Pancreas (tissue), 10 donors: ENCODE measurements at regions not wholly inside any gene's neighbourhood (a gene's known extent, or its start where the extent isn't known, plus 50 kb on each side); places are given as distances from the start of the nearest gene placed in this dataset.

Source experiments
- ATAC-seq, 4 donors: fragments of 200-7000 bp; cut with Tn5 transposase; one replicate each; pipeline versions ENCODE4 v1.8.0 to v1.9.1; 2020; ENCODE audit warnings: mild to moderate bottlenecking in 4 of 4, moderate library complexity in 4 of 4
- DNase-seq, 6 donors: peaks; one replicate each; pipeline ENCODE4 v3.0.0-alpha.2; 2020
- FAIRE-seq: peaks from 2 replicates; lab custom pipeline; 2012; peaks lifted over from hg19 to GRCh38; lab: Jason Lieb, UNC
- H3K27ac ChIP-seq, 4 donors: fragments of 200-600 bp; sonication (generic); 1 replicate in 3 of 4; 2 replicates in 1 of 4; pipeline versions ENCODE4 v1.5.0 to v1.8.0; 2020
- H3K27me3 ChIP-seq, 4 donors: fragments of 200-600 bp; one replicate each; pipeline ENCODE4 v1.8.0; 2021
- H3K36me3 ChIP-seq, 3 donors: fragments of 200-600 bp; sonication (generic) in 1 of 3; one replicate each; pipeline versions ENCODE4 v1.5.0 to v1.8.0; 2020 to 2021
- H3K4me1 ChIP-seq, 3 donors: fragments of 200-600 bp; one replicate each; pipeline ENCODE4 v1.8.0; 2021
- H3K4me3 ChIP-seq, 4 donors: fragments of 200-600 bp; sonication (generic) in 2 of 4; one replicate each; pipeline versions ENCODE4 v1.5.0 to v1.8.0; 2020 to 2021
- H3K9me3 ChIP-seq, 4 donors: fragments of 200-600 bp; one replicate each; pipeline ENCODE4 v1.8.0; 2021
- WGBS, 2 donors: extraction: QIAGEN DNeasy Blood & Tissue Kit; methylation state at CpG; one replicate each; pipeline ENCODE4 v1.1.7; 2013; 5-methylcytosine and 5-hydroxymethylcytosine counted together
- intact Hi-C, 3 donors: fragments of 100-400 bp; cut with DNase I; formaldehyde crosslinking; loops; one replicate each; pipeline versions ENCODE4 v1.11.1 to v1.14.2; 2022
- TF ChIP-seq, protein P1 (sequence below), 4 donors: fragments of 200-600 bp; sonication (generic) in 3 of 4; IDR thresholded peaks; one replicate each; pipeline versions ENCODE4 v1.5.0 to v1.8.0; 2021; ENCODE audit warnings: antibody characterized with exemption in 4 of 4
- donor health status: healthy with polysubstance abuse.
- donor health status: DM: no; HTN: no; CAD: no; lungs with moderate emphysema.
- donor health status: DM: no; HTN: no; CAD: no.
- donor health status: control.
- donor health status: control.
- donor health status: Bipolar disorder and iron deficiency.
- donor health status: DM: yes; HTN: yes; CAD: no.
- donor health status: DM: no; HTN: no; CAD: no.
- donor health status: DM: no; HTN: no; CAD: no.
- donor health status: DM: yes; HTN: yes; CAD: no.

DNA sequence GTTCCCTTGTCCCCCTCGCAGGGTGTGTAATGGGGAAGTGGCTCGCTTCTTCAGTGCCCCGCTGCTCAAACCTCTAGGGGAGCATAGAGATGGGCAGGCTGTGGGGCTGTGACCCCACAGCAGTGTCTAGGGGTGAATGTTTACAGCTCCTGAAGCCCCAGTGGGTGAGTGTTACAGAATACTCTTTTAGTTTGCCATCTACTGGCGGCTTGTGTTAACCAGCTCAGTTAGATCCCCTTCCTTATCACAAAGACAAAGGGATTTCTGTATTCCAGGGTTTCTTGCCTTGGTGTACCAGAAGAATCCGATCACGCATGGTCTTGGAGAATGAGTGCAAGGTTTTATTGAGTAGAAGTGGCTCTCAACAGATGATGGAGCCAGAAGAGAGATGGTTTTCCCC, 108.1 kb upstream of the IQCM start:
- ATAC-seq = no peak
- no peaks in the 10 kb centered on the region for H3K36me3 ChIP-seq
- intact Hi-C loops = no loop called here
- H3K27me3 ChIP-seq = no peaks in the 10 kb centered on the region
- FAIRE-seq = no peak
- H3K4me1 ChIP-seq = no peaks in the 10 kb centered on the region
- H3K4me3 ChIP-seq = no peak overlapping the region
- H3K9me3 ChIP-seq = no peaks in the 10 kb centered on the region
- H3K27ac ChIP-seq = no peak overlapping the region
- DNase-seq = no peak
- WGBS, 2 donors = 70 to 82% methylated on average over 6 of the region's 6 CpGs
- TF ChIP-seq, protein P1, sequence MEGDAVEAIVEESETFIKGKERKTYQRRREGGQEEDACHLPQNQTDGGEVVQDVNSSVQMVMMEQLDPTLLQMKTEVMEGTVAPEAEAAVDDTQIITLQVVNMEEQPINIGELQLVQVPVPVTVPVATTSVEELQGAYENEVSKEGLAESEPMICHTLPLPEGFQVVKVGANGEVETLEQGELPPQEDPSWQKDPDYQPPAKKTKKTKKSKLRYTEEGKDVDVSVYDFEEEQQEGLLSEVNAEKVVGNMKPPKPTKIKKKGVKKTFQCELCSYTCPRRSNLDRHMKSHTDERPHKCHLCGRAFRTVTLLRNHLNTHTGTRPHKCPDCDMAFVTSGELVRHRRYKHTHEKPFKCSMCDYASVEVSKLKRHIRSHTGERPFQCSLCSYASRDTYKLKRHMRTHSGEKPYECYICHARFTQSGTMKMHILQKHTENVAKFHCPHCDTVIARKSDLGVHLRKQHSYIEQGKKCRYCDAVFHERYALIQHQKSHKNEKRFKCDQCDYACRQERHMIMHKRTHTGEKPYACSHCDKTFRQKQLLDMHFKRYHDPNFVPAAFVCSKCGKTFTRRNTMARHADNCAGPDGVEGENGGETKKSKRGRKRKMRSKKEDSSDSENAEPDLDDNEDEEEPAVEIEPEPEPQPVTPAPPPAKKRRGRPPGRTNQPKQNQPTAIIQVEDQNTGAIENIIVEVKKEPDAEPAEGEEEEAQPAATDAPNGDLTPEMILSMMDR (IDR thresholded peaks at IDR 0.05) = no peak

DNA sequence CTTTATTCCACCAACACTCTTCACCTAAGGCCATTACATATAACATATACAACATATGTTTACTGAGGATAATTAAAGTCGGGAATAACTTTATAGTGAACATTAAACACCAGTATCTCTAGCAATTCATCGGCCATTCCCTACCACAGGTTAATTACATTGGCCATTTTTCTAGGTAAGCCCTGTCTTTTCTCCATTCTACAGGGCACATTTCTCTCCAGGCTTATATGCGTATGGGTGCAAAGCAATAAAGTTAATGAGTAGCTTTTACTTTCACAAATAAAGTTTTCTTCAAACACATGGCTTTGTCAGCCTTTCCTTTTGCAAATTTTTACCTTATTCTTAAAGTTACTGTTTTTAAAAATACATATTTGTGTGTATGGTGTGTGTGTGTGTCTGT, 111.9 kb upstream of the IQCM start:
- Histone ChIP-seq H3K27ac (no peak overlapping the region), H3K9me3 (no peaks in the 10 kb centered on the region), H3K36me3 (no peaks in the 10 kb centered on the region), H3K4me1 (no peaks in the 10 kb centered on the region), H3K27me3 (no peaks in the 10 kb centered on the region), H3K4me3 (no peak overlapping the region)
- DNase-seq (no peak), ATAC-seq (no peak), FAIRE-seq (no peak)
- WGBS, 2 donors = 82 to 87% methylated on average over 3 of the region's 3 CpGs
- TF ChIP-seq, protein P1 (IDR thresholded peaks at IDR 0.05) = no peak
- intact Hi-C loops = no loop called here

DNA sequence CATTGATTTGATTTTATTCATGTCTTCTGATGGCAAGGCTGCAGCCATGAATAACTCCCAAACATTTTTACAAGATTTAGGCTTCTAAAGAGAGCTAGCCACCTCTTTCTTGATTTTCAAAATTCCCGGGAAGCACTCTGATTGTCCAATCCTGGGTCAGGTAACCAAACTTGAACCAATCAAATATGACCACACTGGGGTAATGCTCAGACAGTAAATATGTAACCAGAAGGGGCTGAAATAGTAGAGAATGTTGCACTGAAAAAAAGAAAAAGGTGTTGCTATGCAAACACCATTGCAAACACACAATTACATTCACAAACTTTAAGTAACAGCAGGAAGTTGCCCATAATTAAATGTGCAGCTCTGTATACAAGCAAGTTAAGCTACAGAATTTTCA, 112.9 kb upstream of the IQCM start:
- no peak for ATAC-seq
- H3K27me3 ChIP-seq = no peaks in the 10 kb centered on the region
- intact Hi-C loops = no loop called here
- WGBS, 2 donors = 67 to 87% methylated on average over 1 of the region's 1 CpG
- no peaks in the 10 kb centered on the region for H3K9me3 ChIP-seq
- DNase-seq = no peak
- H3K4me1 ChIP-seq = no peaks in the 10 kb centered on the region
- H3K4me3 ChIP-seq = no peak overlapping the region
- TF ChIP-seq, protein P1 (IDR thresholded peaks at IDR 0.05) = no peak
- H3K36me3 ChIP-seq = no peaks in the 10 kb centered on the region
- no peak overlapping the region for H3K27ac ChIP-seq
- FAIRE-seq = no peak

DNA sequence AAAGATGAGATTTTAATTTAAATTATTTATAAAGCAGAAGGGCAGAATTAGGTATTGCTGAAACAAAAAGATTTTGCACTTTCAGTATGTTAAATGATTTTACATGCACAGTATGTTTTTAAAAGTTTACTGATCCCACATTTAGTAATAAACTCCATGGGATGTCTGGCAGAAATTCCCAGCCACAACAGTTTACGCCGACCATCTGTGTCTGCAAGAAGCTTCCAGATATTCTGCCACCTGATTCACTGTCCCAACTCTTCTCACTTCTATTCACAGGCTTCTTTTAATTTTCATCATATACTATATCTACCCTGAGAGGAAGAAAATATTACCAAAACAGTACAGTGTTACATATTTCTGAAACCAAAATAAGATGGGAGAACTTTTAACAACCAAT, 115.8 kb upstream of the IQCM start:
- Histone ChIP-seq H3K36me3 (no peaks in the 10 kb centered on the region), H3K4me1 (no peaks in the 10 kb centered on the region), H3K27ac (no peak overlapping the region), H3K4me3 (no peak overlapping the region), H3K9me3 (no peaks in the 10 kb centered on the region), H3K27me3 (no peaks in the 10 kb centered on the region)
- ATAC-seq = no peak
- DNase-seq = no peak
- no peak for FAIRE-seq
- intact Hi-C loops = no loop called here
- WGBS, 2 donors = 71 to 74% methylated on average over 2 of the region's 2 CpGs
- TF ChIP-seq, protein P1 (IDR thresholded peaks at IDR 0.05) = no peak

DNA sequence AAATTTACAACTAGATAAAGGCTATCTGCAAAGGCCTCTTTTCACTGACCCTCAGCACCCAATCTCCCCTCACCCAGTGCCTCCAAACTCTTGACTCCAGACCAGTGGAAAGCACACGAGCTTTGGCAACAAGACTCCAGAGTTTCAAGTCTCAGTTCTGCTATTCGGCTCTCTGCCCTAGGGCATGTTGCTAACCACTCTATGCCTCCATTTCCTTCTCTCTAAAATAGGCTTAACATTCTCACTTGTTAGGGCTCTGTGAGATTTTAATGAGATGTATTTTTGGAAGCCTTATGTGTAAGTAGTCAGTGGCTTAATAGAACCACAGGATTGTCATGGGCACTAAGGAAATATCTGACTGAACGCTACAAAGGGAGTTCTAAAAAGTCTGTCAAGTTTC, 116.5 kb upstream of the IQCM start:
- 62 to 83% methylated on average over 3 of the region's 3 CpGs for WGBS, 2 donors
- intact Hi-C loops = no loop called here
- no peak for DNase-seq
- no peak overlapping the region for H3K4me3 ChIP-seq
- FAIRE-seq = no peak
- H3K4me1 ChIP-seq = no peaks in the 10 kb centered on the region
- H3K9me3 ChIP-seq = no peaks in the 10 kb centered on the region
- H3K36me3 ChIP-seq = no peaks in the 10 kb centered on the region
- ATAC-seq = no peak
- H3K27me3 ChIP-seq = no peaks in the 10 kb centered on the region
- no peak overlapping the region for H3K27ac ChIP-seq
- TF ChIP-seq, protein P1 (IDR thresholded peaks at IDR 0.05) = no peak
